AG09309 (cell line): ENCODE measurements at regions not wholly inside any gene's neighbourhood (a gene's known extent, or its start where the extent isn't known, plus 50 kb on each side); places are given as distances from the start of the nearest gene placed in this dataset.
"Not testable (repeated sequence)": the region's sequence is repeated elsewhere in the genome, so short reads cannot be mapped to it uniquely, and the experiment has no call there.

Experiments
- DNase-seq: peaks from one replicate; pipeline ENCODE4 v3.0.0-alpha.2; 2010; ENCODE audit warnings: low read depth
- H3K4me3 ChIP-seq: 2 replicates; pipeline ENCODE4 v1.5.1; 2011; ENCODE audit warnings: mild to moderate bottlenecking, low read depth, low read length, moderate library complexity; ENCODE audit not compliant: control insufficient read depth
- CTCF ChIP-seq: IDR thresholded peaks from 2 replicates; pipeline ENCODE4 v1.5.1; 2011; ENCODE audit warnings: mild to moderate bottlenecking, low read depth, low read length, inconsistent platforms; ENCODE audit not compliant: insufficient read depth, control insufficient read depth; ENCODE audit errors: missing control alignments

GRCh38 chr12:67475725-67476124, 172.8 kb upstream of the DYRK2 start:
- TF ChIP-seq CTCF, result no peak
- H3K4me3 ChIP-seq, result no peak overlapping the region
- no peak for DNase-seq

- no peak for TF ChIP-seq CTCF
- H3K4me3 ChIP-seq, result no peak overlapping the region
- no peak for DNase-seq
Observed at GRCh38 chr12:67477681-67478265, 170.8 kb upstream of the DYRK2 start.

GRCh38 chr12:67482751-67483661, 165.5 kb upstream of the DYRK2 start:
- no peak for TF ChIP-seq CTCF
- DNase-seq, result peak; percentile 13
- H3K4me3 ChIP-seq, result no peak overlapping the region

- H3K4me3 ChIP-seq, result no peak overlapping the region
- DNase-seq, result no peak
- TF ChIP-seq CTCF, result no peak
Observed at GRCh38 chr12:67483871-67484554, 164.5 kb upstream of the DYRK2 start.

GRCh38 chr12:67484791-67485480, 163.6 kb upstream of the DYRK2 start:
- H3K4me3 ChIP-seq, result no peak overlapping the region
- no peak for DNase-seq
- TF ChIP-seq CTCF, result no peak

- no peak for TF ChIP-seq CTCF
- no peak overlapping the region for H3K4me3 ChIP-seq
- no peak for DNase-seq
Observed at GRCh38 chr12:67486671-67487070, 161.9 kb upstream of the DYRK2 start.

GRCh38 chr12:67488349-67488748, 160.2 kb upstream of the DYRK2 start:
- H3K4me3 ChIP-seq, DNase-seq: not testable (repeated sequence)
